ENCODE measurements at regions not wholly inside any gene's neighbourhood (a gene's known extent, or its start where the extent isn't known, plus 50 kb on each side); places are given as distances from the start of the nearest gene placed in this dataset.

- TF ChIP-seq POLR2A (IDR thresholded peaks at IDR 0.05; ENCODE audit: low read depth, low read length) (no peak), SPI1 (IDR thresholded peaks at IDR 0.05; ENCODE audit: low read depth, low read length) (no peak), PAX5 (IDR thresholded peaks at IDR 0.05; ENCODE audit: insufficient read depth, low read length, severe bottlenecking) (no peak), POU2F2 (IDR thresholded peaks at IDR 0.05; ENCODE audit: low read depth, low read length) (no peak), POLR2AphosphoS5 (IDR thresholded peaks at IDR 0.05; ENCODE audit: low read depth, low read length) (no peak)
- DNase-seq (ENCODE audit: insufficient read length, low spot score) (no peak), FAIRE-seq (no peak)
Observed at GRCh38 chr10:35843524-35844181, 201.6 kb upstream of the FZD8 start.

- FAIRE-seq (no peak), DNase-seq (ENCODE audit: insufficient read length, low spot score) (no peak)
- TF ChIP-seq POLR2AphosphoS5 (IDR thresholded peaks at IDR 0.05; ENCODE audit: low read depth, low read length) = no peak
- no peak for TF ChIP-seq POLR2A (IDR thresholded peaks at IDR 0.05; ENCODE audit: low read depth, low read length)
- TF ChIP-seq PAX5 (IDR thresholded peaks at IDR 0.05; ENCODE audit: insufficient read depth, low read length, severe bottlenecking) = no peak
- no peak for TF ChIP-seq TAF1 (IDR thresholded peaks at IDR 0.05; ENCODE audit: low read depth, low read length)
- TF ChIP-seq SPI1 (IDR thresholded peaks at IDR 0.05; ENCODE audit: low read depth, low read length) = no peak
- TF ChIP-seq POU2F2 (IDR thresholded peaks at IDR 0.05; ENCODE audit: low read depth, low read length) = no peak
Observed at GRCh38 chr10:35838054-35838453, 196.0 kb upstream of the FZD8 start.

GRCh38 chr10:35835545-35835944, 193.4 kb upstream of the FZD8 start:
- TF ChIP-seq POLR2AphosphoS5 (IDR thresholded peaks at IDR 0.05; ENCODE audit: low read depth, low read length) (no peak), POLR2A (IDR thresholded peaks at IDR 0.05; ENCODE audit: low read depth, low read length) (no peak), TAF1 (IDR thresholded peaks at IDR 0.05; ENCODE audit: low read depth, low read length) (no peak), POU2F2 (IDR thresholded peaks at IDR 0.05; ENCODE audit: low read depth, low read length) (no peak), PAX5 (IDR thresholded peaks at IDR 0.05; ENCODE audit: insufficient read depth, low read length, severe bottlenecking) (no peak), SPI1 (IDR thresholded peaks at IDR 0.05; ENCODE audit: low read depth, low read length) (no peak)
- no peak for DNase-seq (ENCODE audit: insufficient read length, low spot score)
- no peak for FAIRE-seq

GRCh38 chr10:35834877-35835494, 192.9 kb upstream of the FZD8 start:
- FAIRE-seq (no peak), DNase-seq (ENCODE audit: insufficient read length, low spot score) (no peak)
- TF ChIP-seq POU2F2 (IDR thresholded peaks at IDR 0.05; ENCODE audit: low read depth, low read length) (no peak), POLR2AphosphoS5 (IDR thresholded peaks at IDR 0.05; ENCODE audit: low read depth, low read length) (no peak), PAX5 (IDR thresholded peaks at IDR 0.05; ENCODE audit: insufficient read depth, low read length, severe bottlenecking) (no peak), POLR2A (IDR thresholded peaks at IDR 0.05; ENCODE audit: low read depth, low read length) (no peak), SPI1 (IDR thresholded peaks at IDR 0.05; ENCODE audit: low read depth, low read length) (no peak), TAF1 (IDR thresholded peaks at IDR 0.05; ENCODE audit: low read depth, low read length) (no peak)

GRCh38 chr10:35827783-35828182, 185.7 kb upstream of the FZD8 start:
- DNase-seq (ENCODE audit: insufficient read length, low spot score) = no peak
- TF ChIP-seq POLR2A (IDR thresholded peaks at IDR 0.05; ENCODE audit: low read depth, low read length) (no peak), TAF1 (IDR thresholded peaks at IDR 0.05; ENCODE audit: low read depth, low read length) (no peak), SPI1 (IDR thresholded peaks at IDR 0.05; ENCODE audit: low read depth, low read length) (no peak), PAX5 (IDR thresholded peaks at IDR 0.05; ENCODE audit: insufficient read depth, low read length, severe bottlenecking) (no peak), POLR2AphosphoS5 (IDR thresholded peaks at IDR 0.05; ENCODE audit: low read depth, low read length) (no peak), POU2F2 (IDR thresholded peaks at IDR 0.05; ENCODE audit: low read depth, low read length) (no peak)
- FAIRE-seq = no peak

- TF ChIP-seq POLR2A (IDR thresholded peaks at IDR 0.05; ENCODE audit: low read depth, low read length) (no peak), SPI1 (IDR thresholded peaks at IDR 0.05; ENCODE audit: low read depth, low read length) (no peak), POU2F2 (IDR thresholded peaks at IDR 0.05; ENCODE audit: low read depth, low read length) (no peak)
- DNase-seq (ENCODE audit: insufficient read length, low spot score) (no peak), FAIRE-seq (no peak)
Observed at GRCh38 chr10:35824704-35825103, 182.6 kb upstream of the FZD8 start.

GRCh38 chr10:35822316-35822715, 180.2 kb upstream of the FZD8 start:
- TF ChIP-seq POU2F2 (IDR thresholded peaks at IDR 0.05; ENCODE audit: low read depth, low read length) = no peak
- no peak for TF ChIP-seq POLR2AphosphoS5 (IDR thresholded peaks at IDR 0.05; ENCODE audit: low read depth, low read length)
- TF ChIP-seq PAX5 (IDR thresholded peaks at IDR 0.05; ENCODE audit: insufficient read depth, low read length, severe bottlenecking) = no peak
- TF ChIP-seq SPI1 (IDR thresholded peaks at IDR 0.05; ENCODE audit: low read depth, low read length) = no peak
- no peak for TF ChIP-seq POLR2A (IDR thresholded peaks at IDR 0.05; ENCODE audit: low read depth, low read length)
- TF ChIP-seq TAF1 (IDR thresholded peaks at IDR 0.05; ENCODE audit: low read depth, low read length) = no peak
- DNase-seq (ENCODE audit: insufficient read length, low spot score) = no peak
- FAIRE-seq = no peak

- no peak for DNase-seq (ENCODE audit: insufficient read length, low spot score)
- TF ChIP-seq POU2F2 (IDR thresholded peaks at IDR 0.05; ENCODE audit: low read depth, low read length) (no peak), SPI1 (IDR thresholded peaks at IDR 0.05; ENCODE audit: low read depth, low read length) (peak; percentile 51; the same call in 1 of the 2 replicates), POLR2AphosphoS5 (IDR thresholded peaks at IDR 0.05; ENCODE audit: low read depth, low read length) (no peak), POLR2A (IDR thresholded peaks at IDR 0.05; ENCODE audit: low read depth, low read length) (no peak), TAF1 (IDR thresholded peaks at IDR 0.05; ENCODE audit: low read depth, low read length) (no peak), PAX5 (IDR thresholded peaks at IDR 0.05; ENCODE audit: insufficient read depth, low read length, severe bottlenecking) (no peak)
- no peak for FAIRE-seq
Observed at GRCh38 chr10:35821339-35821911, 179.3 kb upstream of the FZD8 start.

- FAIRE-seq (no peak), DNase-seq (ENCODE audit: insufficient read length, low spot score) (no peak)
- TF ChIP-seq PAX5 (IDR thresholded peaks at IDR 0.05; ENCODE audit: insufficient read depth, low read length, severe bottlenecking) = no peak
- no peak for TF ChIP-seq POLR2A (IDR thresholded peaks at IDR 0.05; ENCODE audit: low read depth, low read length)
- TF ChIP-seq POLR2AphosphoS5 (IDR thresholded peaks at IDR 0.05; ENCODE audit: low read depth, low read length) = no peak
- TF ChIP-seq POU2F2 (IDR thresholded peaks at IDR 0.05; ENCODE audit: low read depth, low read length) = no peak
- no peak for TF ChIP-seq SPI1 (IDR thresholded peaks at IDR 0.05; ENCODE audit: low read depth, low read length)
- no peak for TF ChIP-seq TAF1 (IDR thresholded peaks at IDR 0.05; ENCODE audit: low read depth, low read length)
Observed at GRCh38 chr10:35819736-35820135, 177.6 kb upstream of the FZD8 start.

Data from GM12891 (cell line).